ENCODE measurements at regions not wholly inside any gene's neighbourhood (a gene's known extent, or its start where the extent isn't known, plus 50 kb on each side); places are given as distances from the start of the nearest gene placed in this dataset.

GRCh38 chrX:130524476-130525194 lies 122.8 kb downstream of the RBMX2 start:
- Histone ChIP-seq H3K4me2 (ENCODE audit: insufficient read depth, low read length) (no peak overlapping the region), H2AFZ (ENCODE audit: low read depth, low read length) (no peak overlapping the region), H3K27me3 (ENCODE audit: insufficient read depth, low read length, poor library complexity) (no peaks in the 10 kb centered on the region), H3K9me3 (ENCODE audit: insufficient read depth, low read length, severe bottlenecking) (no peaks in the 10 kb centered on the region), H4K20me1 (ENCODE audit: insufficient read depth, low read length) (no peaks in the 10 kb centered on the region), H3K79me2 (ENCODE audit: insufficient read depth, low read length) (no peaks in the 10 kb centered on the region), H3K4me1 (ENCODE audit: insufficient read depth, low read length) (no peaks in the 10 kb centered on the region), H3K36me3 (ENCODE audit: insufficient read depth, low read length) (no peaks in the 10 kb centered on the region), H3K4me3 (ENCODE audit: low read depth in 1 of 2, low read length in 2 of 2) (no peak overlapping the region), H3K9ac (ENCODE audit: low read depth, low read length) (no peak overlapping the region), H3K27ac (ENCODE audit: low read length) (no peak overlapping the region)
- DNase-seq: no peak
- ATAC-seq (ENCODE audit: insufficient read depth, low read depth): no peak
- no peak for TF ChIP-seq EZH2 (IDR thresholded peaks at IDR 0.05; ENCODE audit: borderline replicate concordance, low read depth, low read length, severe bottlenecking)

- Histone ChIP-seq H2AFZ (ENCODE audit: low read depth, low read length) (no peak overlapping the region), H3K27me3 (ENCODE audit: insufficient read depth, low read length, poor library complexity) (no peaks in the 10 kb centered on the region), H3K36me3 (ENCODE audit: insufficient read depth, low read length) (no peaks in the 10 kb centered on the region), H3K9ac (ENCODE audit: low read depth, low read length) (no peak overlapping the region), H3K27ac (ENCODE audit: low read length) (no peak overlapping the region), H3K4me1 (ENCODE audit: insufficient read depth, low read length) (no peaks in the 10 kb centered on the region), H3K4me2 (ENCODE audit: insufficient read depth, low read length) (no peak overlapping the region), H3K9me3 (ENCODE audit: insufficient read depth, low read length, severe bottlenecking) (no peaks in the 10 kb centered on the region), H3K4me3 (ENCODE audit: low read depth in 1 of 2, low read length in 2 of 2) (no peak overlapping the region), H4K20me1 (ENCODE audit: insufficient read depth, low read length) (no peaks in the 10 kb centered on the region), H3K79me2 (ENCODE audit: insufficient read depth, low read length) (no peaks in the 10 kb centered on the region)
- no peak for ATAC-seq (ENCODE audit: insufficient read depth, low read depth)
- DNase-seq: no peak
- TF ChIP-seq CTCF (IDR thresholded peaks at IDR 0.05; ENCODE audit: borderline replicate concordance, extremely low read depth, low read length, poor library complexity, severe bottlenecking): no peak
- TF ChIP-seq EZH2 (IDR thresholded peaks at IDR 0.05; ENCODE audit: borderline replicate concordance, low read depth, low read length, severe bottlenecking): no peak
Measured at GRCh38 chrX:130529531-130529930, 127.7 kb downstream of the RBMX2 start.

GRCh38 chrX:130531066-130531465 lies 129.3 kb downstream of the RBMX2 start:
- no peak overlapping the region for H3K9ac ChIP-seq (ENCODE audit: low read depth, low read length)
- no peak for TF ChIP-seq EZH2 (IDR thresholded peaks at IDR 0.05; ENCODE audit: borderline replicate concordance, low read depth, low read length, severe bottlenecking)
- H3K36me3 ChIP-seq (ENCODE audit: insufficient read depth, low read length): no peaks in the 10 kb centered on the region
- ATAC-seq (ENCODE audit: insufficient read depth, low read depth) (no peak), DNase-seq (no peak)
- H2AFZ ChIP-seq (ENCODE audit: low read depth, low read length): no peak overlapping the region
- no peak overlapping the region for H3K27ac ChIP-seq (ENCODE audit: low read length)
- H3K79me2 ChIP-seq (ENCODE audit: insufficient read depth, low read length): no peaks in the 10 kb centered on the region
- H4K20me1 ChIP-seq (ENCODE audit: insufficient read depth, low read length): no peaks in the 10 kb centered on the region
- no peaks in the 10 kb centered on the region for H3K4me1 ChIP-seq (ENCODE audit: insufficient read depth, low read length)
- no peak overlapping the region for H3K4me2 ChIP-seq (ENCODE audit: insufficient read depth, low read length)
- no peaks in the 10 kb centered on the region for H3K27me3 ChIP-seq (ENCODE audit: insufficient read depth, low read length, poor library complexity)
- H3K4me3 ChIP-seq (ENCODE audit: low read depth in 1 of 2, low read length in 2 of 2): no peak overlapping the region
- H3K9me3 ChIP-seq (ENCODE audit: insufficient read depth, low read length, severe bottlenecking): no peaks in the 10 kb centered on the region

GRCh38 chrX:130539721-130540321 lies 138.0 kb downstream of the RBMX2 start:
- Histone ChIP-seq H3K4me1 (ENCODE audit: insufficient read depth, low read length) (no peaks in the 10 kb centered on the region), H3K9me3 (ENCODE audit: insufficient read depth, low read length, severe bottlenecking) (no peaks in the 10 kb centered on the region), H3K9ac (ENCODE audit: low read depth, low read length) (no peak overlapping the region), H3K4me2 (ENCODE audit: insufficient read depth, low read length) (no peak overlapping the region), H3K4me3 (ENCODE audit: low read depth in 1 of 2, low read length in 2 of 2) (no peak overlapping the region), H3K36me3 (ENCODE audit: insufficient read depth, low read length) (no peaks in the 10 kb centered on the region), H3K79me2 (ENCODE audit: insufficient read depth, low read length) (no peaks in the 10 kb centered on the region), H3K27ac (ENCODE audit: low read length) (no peak overlapping the region), H2AFZ (ENCODE audit: low read depth, low read length) (no peak overlapping the region), H3K27me3 (ENCODE audit: insufficient read depth, low read length, poor library complexity) (no peaks in the 10 kb centered on the region), H4K20me1 (ENCODE audit: insufficient read depth, low read length) (no peaks in the 10 kb centered on the region)
- ATAC-seq (ENCODE audit: insufficient read depth, low read depth) (peak; percentile 71; the same call in 2 of the 3 replicates), DNase-seq (peak; percentile 41)
- no peak for TF ChIP-seq EZH2 (IDR thresholded peaks at IDR 0.05; ENCODE audit: borderline replicate concordance, low read depth, low read length, severe bottlenecking)
- peak; percentile 72 for TF ChIP-seq CTCF (IDR thresholded peaks at IDR 0.05; ENCODE audit: borderline replicate concordance, extremely low read depth, low read length, poor library complexity, severe bottlenecking)

All from DND-41 (cell line).